ENCODE measurements at regions not wholly inside any gene's neighbourhood (a gene's known extent, or its start where the extent isn't known, plus 50 kb on each side); places are given as distances from the start of the nearest gene placed in this dataset.

- TF ChIP-seq CTCF (conservative IDR thresholded peaks at IDR 0.05 in 1 of 2, IDR thresholded peaks at IDR 0.05 in 1 of 2; ENCODE audit: extremely low read depth in 1 of 2, insufficient read depth in 1 of 2, low read depth in 1 of 2, low read length in 2 of 2) (no peak), EZH2 (IDR thresholded peaks at IDR 0.05; ENCODE audit: borderline replicate concordance, low read length) (no peak)
Observed at GRCh38 chr3:189383630-189384029, 211.9 kb downstream of the TPRG1 start.

Data from mammary epithelial cell (primary cell).